PC-3 (cell line): ENCODE measurements at regions not wholly inside any gene's neighbourhood (a gene's known extent, or its start where the extent isn't known, plus 50 kb on each side); places are given as distances from the start of the nearest gene placed in this dataset.

Experiments
- CTCF ChIP-seq: fragments of 300-600 bp; sonication (generic); conservative IDR thresholded peaks from 2 replicates; pipeline ENCODE4 v1.5.1; 2017; ENCODE audit warnings: antibody characterized with exemption, low read depth, mild to moderate bottlenecking, low read length
- EZH2 ChIP-seq: fragments of 300-600 bp; sonication (generic); IDR thresholded peaks from one replicate; pipeline ENCODE4 v1.6.1; 2017; ENCODE audit warnings: antibody characterized with exemption, mild to moderate bottlenecking, low read length; ENCODE audit not compliant: unreplicated experiment

GRCh38 chr14:76675046-76675445 lies 86.2 kb upstream of the VASH1 start:
- TF ChIP-seq CTCF (no peak), EZH2 (no peak)
